Middle frontal gyrus (tissue), 1 donor: ENCODE measurements at regions not wholly inside any gene's neighbourhood (a gene's known extent, or its start where the extent isn't known, plus 50 kb on each side); places are given as distances from the start of the nearest gene placed in this dataset.

ENCODE experiments used
- DNase-seq: peaks from one replicate; pipeline ENCODE4 v3.0.0-alpha.2; 2015; ENCODE audit warnings: low spot score; ENCODE audit errors: extremely low spot score

- no peak for DNase-seq
Observed at GRCh38 chr15:35596285-35596684, 50.3 kb upstream of the DPH6 start.

GRCh38 chr15:35602836-35603235 is 56.9 kb upstream of the DPH6 start:
- no peak for DNase-seq

DNA sequence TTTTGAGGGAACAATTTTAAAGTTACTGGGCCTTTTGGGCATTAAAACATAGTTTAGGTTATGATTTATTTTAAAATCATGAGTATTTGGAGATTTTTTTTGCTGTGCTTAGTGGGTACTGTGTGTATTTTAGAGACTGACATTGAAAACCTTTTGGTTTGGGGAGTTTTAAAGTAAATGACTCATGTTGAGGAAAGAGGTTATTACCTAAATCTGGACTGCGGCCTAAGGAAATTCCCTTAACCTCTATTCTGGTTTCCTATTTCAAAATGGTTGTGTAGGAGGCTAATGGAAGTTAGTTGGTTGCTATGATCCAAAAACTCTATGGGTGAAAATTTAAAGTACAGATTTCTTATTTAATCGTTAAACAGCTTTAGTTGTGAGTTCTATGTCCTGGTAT is 57.3 kb upstream of the DPH6 start:
- DNase-seq: no peak

GRCh38 chr15:35603856-35604255 is 57.9 kb upstream of the DPH6 start:
- no peak for DNase-seq

- DNase-seq: no peak
Observed at GRCh38 chr15:35605764-35606449, 59.9 kb upstream of the DPH6 start.

GRCh38 chr15:35606450-35606779 is 60.5 kb upstream of the DPH6 start:
- no peak for DNase-seq

GRCh38 chr15:35616498-35617271 is 70.7 kb upstream of the DPH6 start:
- DNase-seq: no peak

- no peak for DNase-seq
Observed at GRCh38 chr15:35618260-35619188, 72.6 kb upstream of the DPH6 start.

GRCh38 chr15:35622641-35623340 is 76.8 kb upstream of the DPH6 start:
- DNase-seq: no peak

GRCh38 chr15:35624881-35625280 is 78.9 kb upstream of the DPH6 start:
- DNase-seq: no peak

- DNase-seq: no peak
Observed at GRCh38 chr15:35626571-35627318, 80.8 kb upstream of the DPH6 start.

DNA sequence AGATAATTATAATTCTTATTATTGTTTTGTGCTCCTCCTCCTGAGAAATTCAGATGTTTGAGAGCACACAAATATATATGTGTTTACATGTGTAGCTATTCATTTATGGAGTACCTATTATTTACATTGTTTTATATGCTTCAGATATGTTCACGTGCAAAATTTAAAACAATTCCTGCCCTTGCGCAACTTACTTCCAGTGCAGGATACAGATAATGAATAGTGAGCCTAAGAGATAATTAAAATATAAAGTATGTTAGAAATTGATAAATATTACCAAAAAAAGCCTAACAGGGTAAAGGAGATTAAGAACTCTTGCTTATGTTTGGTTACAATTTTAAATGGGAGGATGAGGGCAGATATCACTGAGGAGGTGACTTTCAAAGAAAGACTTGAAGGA is 81.7 kb upstream of the DPH6 start:
- DNase-seq: no peak

- DNase-seq: no peak
Observed at GRCh38 chr15:35629766-35630165, 83.8 kb upstream of the DPH6 start.

- no peak for DNase-seq
Observed at GRCh38 chr15:35630532-35630931, 84.6 kb upstream of the DPH6 start.

DNA sequence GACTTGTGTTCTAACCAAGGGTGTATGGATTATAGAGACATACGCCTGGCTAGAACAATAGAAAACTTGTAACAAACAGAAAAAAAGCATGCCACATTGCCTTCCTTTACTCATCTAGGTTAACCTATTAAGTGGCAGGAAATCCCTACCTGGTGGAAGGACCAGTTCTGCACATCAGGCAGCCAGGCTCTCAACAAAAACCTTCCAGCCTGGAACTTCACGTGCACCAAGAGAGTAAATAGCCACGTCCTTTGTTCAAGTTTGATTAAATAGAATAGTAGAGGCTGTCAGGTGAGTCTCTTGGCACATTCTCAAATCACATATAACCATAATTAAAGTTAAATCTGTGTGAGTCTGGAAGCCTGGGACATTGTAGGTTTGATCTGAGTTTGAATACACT is 85.0 kb upstream of the DPH6 start:
- DNase-seq: no peak

DNA sequence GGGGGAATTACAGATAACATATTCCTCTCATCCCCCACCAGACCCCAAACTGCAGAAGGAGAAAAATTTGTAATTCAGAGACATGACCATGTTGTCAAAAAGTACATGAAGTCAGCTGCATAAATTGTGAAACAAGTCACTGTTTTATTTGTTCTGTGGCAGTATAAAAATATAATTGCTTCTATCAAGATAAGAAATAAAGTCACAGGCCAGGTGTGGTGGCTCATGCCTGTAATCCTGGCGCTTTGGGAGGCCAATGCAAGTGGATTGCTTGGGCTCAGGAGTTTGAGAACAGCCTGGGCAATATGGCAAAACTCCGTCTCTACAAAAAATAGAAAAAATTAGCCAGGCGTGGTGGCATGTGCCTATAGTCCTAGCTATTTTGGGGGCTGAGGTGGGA is 87.7 kb upstream of the DPH6 start:
- DNase-seq: no peak

GRCh38 chr15:35646790-35647189 is 100.8 kb upstream of the DPH6 start:
- no peak for DNase-seq

GRCh38 chr15:35647303-35647702 is 101.3 kb upstream of the DPH6 start:
- no peak for DNase-seq

- DNase-seq: no peak
Observed at GRCh38 chr15:35648941-35649340, 103.0 kb upstream of the DPH6 start.

DNA sequence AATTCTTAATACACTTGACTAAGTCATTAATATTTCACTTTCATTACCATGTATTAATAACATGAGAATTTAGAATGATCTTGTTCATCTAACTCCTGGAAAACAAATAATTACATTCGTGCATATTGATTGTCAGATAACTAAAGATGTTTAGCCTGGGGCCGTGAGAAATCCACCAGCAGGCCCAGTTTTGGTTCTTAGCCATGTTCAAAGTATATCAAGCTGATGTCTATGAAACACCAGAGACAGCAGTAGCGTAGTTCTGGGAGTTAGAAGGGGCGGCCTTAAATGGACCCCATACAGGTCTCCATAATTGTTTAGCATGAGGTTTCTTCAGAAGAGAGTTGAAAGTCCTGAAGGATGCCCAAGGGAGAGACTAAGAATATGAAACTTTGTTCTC is 103.6 kb upstream of the DPH6 start:
- DNase-seq: no peak

- no peak for DNase-seq
Observed at GRCh38 chr15:35654332-35654731, 108.4 kb upstream of the DPH6 start.
